ENCODE measurements at regions not wholly inside any gene's neighbourhood (a gene's known extent, or its start where the extent isn't known, plus 50 kb on each side); places are given as distances from the start of the nearest gene placed in this dataset.
"Not testable (repeated sequence)": the region's sequence is repeated elsewhere in the genome, so short reads cannot be mapped to it uniquely, and the experiment has no call there.

DNA sequence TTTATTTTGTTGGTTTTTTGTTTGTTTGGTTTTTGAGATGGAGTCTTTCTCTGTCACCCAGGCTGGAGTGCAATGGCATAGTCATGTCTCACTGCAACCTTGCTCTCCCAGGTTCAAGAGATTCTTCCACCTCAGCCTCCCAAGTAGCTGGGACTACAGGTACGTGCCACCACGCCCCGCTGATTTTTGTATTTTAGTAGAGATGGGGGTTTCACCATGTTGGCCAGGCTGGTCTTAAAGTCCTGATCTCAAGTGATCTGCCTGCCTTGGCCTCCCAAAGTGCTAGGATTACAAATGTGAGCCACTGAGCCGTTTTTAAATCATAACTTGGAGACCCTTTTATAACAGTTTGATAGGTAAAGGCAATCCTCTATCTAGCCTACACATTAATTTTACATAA lies 95.9 kb upstream of the MIR17HG start:
- DNase-seq (ENCODE audit: low read depth in 2 of 2), result not testable (repeated sequence)

DNA sequence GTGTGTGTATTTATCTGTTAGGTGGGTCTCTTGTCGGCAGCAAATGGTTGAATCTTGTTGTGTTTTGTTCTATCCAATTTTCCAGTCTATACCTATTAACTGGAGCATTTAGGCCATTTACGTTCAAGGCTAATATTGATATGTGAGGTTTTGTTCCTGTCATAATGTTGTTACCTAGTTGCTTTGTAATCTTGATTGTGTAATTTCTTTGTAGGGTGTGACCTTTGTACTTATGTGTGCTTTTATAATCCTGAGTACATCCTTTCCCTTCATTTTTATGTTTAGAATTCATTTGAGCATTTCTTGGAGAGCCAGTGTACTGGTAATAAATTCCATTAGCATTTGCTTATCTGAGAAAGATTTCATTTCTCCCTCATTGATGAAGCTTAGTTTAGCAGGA lies 83.0 kb upstream of the MIR17HG start:
- no peak for DNase-seq (ENCODE audit: low read depth in 2 of 2)

DNA sequence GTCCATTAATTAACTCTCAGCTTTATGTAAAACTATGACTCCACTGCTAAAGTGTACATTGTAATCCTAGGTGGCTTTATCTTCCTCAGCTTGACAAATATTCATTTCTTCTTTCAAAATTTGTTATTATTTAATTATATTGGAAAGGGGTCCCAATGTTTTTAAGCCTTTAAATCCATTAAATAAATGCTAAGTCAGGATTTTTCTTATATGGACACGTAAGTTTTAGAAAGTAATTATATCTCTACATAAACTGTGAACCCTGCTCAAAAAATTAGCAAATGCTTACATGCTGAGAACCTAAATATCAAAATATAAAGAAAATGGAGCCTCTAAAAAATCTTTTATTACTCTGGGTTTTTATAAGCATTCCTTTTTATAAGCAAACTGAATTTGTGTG lies 78.2 kb upstream of the MIR17HG start:
- DNase-seq (ENCODE audit: low read depth in 2 of 2), result no peak

DNA sequence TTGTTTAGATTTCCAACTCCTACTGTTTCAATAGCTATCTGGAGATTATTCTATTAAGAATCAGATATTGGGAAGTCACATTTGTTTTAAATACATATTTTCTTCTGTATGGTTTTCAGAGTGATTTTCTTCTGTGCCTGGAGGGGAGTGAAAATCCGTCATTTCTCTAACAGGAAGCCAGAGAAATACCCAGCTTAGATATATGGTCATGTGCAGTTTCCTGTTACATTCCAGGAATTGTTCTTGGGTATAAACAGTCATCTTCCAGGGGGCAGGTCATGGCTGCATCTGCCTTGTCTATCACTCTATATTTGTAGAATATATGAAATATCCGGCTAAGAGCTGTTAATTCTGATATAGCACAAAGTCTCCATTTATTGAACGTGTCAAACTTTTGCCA lies 77.5 kb upstream of the MIR17HG start:
- no peak for DNase-seq (ENCODE audit: low read depth in 2 of 2)

DNA sequence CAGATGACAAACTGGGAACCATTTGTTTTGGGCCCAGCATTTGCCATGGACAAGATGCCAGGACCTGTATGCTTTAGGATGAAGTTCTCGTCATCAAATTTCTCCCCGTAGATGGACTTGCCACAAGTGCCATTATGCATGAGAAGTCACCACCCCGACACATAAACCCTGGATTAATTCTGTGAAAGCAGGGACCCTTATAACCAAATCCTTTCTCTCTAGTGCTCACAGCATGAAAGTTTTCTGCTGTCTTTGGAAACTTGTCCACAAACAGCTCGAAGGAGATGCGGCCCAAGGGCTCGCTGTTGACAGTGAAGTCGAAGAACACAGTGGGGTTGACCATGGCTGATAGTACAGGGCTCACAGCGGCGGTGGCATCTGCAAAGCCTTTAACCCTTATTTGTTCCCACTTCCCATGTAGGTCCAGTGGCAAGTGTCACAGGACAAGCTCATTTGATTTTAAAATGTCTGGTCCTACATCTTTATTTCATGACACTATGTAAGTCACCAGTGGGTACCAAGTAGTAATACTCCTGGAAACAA lies 75.2 kb upstream of the MIR17HG start:
- no peak for DNase-seq (ENCODE audit: low read depth in 2 of 2)

DNA sequence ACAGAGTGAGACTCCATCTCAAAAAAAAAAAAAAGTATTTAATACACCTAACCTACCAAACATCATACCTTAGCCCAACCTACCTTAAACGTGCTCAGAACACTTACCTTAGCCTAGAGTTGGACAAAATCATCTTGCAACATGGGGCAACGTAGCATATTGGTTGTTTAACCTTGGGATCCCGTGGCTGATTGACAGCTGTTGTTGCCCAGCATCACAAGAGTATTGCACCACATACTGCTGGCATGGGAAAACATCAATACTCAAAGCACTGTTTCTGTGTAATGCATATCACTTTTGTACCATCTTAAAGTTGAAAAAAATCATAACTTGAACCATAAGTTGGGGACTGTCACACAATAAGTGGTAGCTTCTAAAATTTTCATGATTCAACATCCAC lies 73.8 kb upstream of the MIR17HG start:
- no peak for DNase-seq (ENCODE audit: low read depth in 2 of 2)

DNA sequence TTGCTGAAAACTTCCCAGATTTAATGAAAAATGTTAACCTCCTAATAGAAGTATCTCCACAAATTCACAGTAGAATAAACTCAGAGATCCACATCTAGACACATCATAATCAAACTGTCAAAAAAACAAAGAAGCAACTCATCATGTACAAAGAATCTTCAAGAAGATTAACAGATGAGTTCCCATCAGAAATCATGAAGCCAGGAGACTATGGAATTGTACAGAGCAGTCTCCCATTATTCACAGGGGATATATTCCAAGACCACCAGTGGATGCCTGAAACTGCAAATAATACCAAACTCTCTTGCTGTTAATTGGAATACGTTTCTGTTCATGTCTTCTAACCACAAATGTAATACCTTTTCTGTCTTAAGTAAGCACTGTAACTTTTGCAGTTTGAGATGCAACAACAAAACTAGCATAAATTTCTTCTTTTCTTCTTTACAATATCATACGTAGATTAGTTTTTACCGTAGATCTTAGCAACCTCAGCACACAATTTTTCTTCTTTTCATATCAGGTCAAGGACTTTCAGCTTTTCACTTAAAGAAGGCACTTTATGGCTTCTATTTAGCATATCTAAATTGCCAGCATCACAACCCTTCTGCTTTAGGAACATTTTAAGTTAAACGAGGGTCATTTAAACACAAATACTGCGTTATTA lies 70.3 kb upstream of the MIR17HG start:
- no peak for DNase-seq (ENCODE audit: low read depth in 2 of 2)

DNA sequence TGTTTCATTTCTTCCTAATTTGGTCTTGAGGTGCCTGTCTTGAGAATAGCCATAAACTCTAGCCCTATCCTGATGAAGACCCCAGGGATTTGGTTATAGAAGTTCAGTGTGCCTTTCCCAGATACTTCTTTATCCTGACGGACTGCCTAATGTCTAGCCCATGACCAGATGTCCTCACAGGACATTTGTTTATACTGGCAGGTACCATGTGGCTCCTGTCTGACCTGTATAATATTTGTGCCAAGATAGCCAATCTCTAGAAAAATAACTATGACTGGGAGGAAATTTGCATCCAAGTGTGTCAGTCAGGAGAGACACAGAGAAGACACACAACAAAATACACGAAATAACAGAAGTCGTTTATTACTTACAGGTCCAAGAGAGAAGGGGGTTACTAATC lies 69.2 kb upstream of the MIR17HG start:
- no peak for DNase-seq (ENCODE audit: low read depth in 2 of 2)

DNA sequence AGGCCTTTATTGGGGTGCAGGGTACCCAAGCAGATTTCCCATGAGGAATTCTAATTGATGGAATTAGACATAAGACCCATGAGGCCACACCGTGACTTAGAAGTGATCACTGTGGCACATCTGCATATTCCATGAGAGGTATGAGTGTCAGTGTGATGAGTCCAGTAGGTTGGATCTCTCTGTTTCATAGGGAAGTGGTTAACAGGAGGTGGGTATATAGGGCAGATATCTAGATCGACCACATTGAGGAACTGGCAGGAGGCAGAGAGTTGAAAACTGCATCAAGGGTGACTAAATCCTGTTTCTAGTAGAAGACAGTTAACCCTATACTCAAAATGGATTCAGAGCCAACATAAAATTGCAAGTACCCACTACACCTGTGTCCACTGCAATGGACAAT lies 68.6 kb upstream of the MIR17HG start:
- DNase-seq (ENCODE audit: low read depth in 2 of 2), result no peak

DNA sequence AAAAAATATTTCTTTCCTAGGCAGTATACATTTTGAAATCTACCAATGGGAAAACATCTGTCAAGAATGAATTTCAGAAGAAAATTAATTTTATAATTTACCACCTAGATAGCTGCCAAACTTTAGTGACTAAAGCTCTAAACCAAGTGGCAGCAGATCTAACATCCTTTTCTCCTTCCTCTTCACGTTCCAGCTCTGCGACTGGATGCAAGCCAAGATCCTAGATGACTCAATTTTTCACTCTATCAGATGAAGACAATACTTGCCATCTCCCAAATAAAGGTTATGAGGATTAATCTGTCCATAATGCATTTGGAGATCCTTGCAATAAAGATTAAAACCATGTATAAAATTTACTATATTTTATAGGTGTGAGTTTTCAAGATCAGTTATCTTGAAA lies 66.7 kb upstream of the MIR17HG start:
- DNase-seq (ENCODE audit: low read depth in 2 of 2), result no peak

DNA sequence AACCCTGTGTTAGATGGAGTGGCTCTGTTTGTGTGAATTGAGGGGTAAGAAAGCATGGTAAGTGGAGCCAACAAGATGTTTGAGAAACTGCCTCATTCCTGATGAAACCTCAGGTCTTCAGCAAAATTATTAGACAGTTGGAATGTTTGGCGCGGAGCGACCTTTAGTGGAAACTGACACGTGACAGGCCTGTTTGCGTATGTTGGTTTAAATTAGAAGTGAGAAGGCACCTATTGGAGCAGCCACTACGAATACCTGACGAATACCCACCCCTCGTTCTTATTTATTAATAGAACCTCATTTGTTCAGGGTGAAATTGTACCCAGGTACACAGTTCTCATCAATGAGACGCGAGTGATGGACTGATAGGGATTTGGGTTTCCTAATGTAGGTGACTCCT lies 63.2 kb upstream of the MIR17HG start:
- no peak for DNase-seq (ENCODE audit: low read depth in 2 of 2)

DNA sequence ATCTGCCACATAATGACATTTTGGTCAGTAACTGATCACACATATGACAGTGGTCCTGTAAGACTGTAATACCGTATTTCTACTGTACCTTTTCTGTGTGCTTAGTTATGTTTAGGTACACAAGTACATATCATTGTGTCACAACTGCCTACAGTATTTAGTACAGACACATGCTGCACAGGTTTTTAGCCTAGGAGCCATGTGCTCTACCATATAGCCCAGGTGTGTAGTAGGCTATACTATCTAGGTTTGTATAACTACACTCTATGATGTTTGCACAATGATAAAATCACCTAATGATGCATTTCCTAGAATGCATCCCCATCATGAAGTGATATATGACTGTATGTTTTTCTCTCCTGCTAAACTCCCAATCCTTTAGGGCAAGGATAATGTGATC lies 61.2 kb upstream of the MIR17HG start:
- DNase-seq (ENCODE audit: low read depth in 2 of 2), result no peak

DNA sequence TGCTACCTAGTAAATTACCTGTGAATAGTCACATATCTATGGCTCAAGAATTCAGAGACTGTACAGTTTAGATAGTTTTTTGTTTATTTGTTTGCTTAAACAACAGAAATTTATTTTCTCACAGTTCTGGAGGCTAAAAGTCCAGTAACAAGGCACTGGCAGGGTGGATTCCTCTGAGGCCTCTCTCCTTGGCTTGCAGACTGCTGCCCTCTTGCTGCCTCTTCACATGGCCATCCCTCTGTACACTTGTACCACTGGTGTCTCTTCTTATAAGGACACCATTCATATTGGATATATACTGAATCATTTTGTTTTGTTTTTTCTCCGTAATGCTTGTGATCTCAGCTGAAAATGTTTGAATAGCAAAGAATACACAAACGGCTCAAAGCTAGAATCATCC lies 56.4 kb upstream of the MIR17HG start:
- no peak for DNase-seq (ENCODE audit: low read depth in 2 of 2)

DNA sequence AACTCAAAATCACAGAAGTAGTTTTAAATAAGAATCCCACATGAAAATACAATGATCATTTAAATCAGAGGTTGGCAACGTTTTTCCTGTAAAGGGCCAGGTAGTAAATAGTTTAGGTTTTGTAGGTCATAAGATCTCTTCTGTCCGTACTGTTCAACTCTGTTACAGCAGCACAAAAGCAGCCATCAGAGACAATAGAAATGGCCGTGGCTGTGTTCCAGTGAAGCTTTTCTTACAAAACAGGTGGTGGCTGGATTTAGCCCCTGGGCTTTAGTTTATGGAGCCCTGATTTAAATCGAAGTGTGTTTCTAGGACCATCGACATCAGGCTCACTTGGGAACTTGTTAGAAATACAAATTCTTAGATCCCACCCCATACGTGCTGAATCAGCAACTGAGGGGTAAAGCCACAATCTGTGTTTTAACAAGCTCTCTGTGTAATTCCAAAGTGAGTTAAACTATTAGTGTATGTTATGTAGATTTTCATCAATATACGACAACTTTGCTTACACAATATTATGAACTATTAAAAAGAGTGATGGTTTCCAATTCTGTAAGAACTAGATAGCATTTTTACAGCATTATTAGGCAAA lies 54.8 kb upstream of the MIR17HG start:
- no peak for DNase-seq (ENCODE audit: low read depth in 2 of 2)

DNA sequence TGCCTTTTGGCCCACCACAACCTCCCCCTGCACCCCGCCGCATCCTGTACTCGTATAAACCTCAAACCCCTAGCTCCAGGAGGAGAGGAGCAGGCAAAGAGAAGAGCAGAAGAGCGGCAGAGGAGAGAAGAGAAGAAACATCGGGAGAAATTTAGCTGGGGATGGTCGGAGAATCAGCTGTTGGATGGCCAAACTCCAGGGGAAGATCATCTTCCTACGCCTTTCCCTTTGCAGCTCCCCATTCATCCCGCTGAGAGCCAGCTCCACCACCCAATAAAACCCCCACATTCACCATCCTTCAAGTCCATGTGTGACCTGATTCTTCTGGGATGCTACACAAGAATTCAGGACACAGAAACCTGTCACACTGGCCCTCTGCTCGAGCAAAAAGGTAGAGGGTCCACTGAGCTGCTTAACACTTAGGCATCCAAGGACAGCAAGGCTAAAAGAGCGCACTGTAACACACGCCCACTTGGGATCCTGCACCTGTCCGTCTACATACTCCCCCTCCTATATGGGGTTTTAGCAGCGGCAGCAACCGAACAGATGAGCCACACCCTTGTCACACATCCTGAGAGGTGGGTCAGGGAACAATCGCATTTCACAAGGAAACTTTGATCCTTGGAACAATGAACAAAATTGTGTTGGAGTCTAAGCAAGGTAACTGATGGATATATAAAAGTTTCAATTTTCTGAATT lies 51.6 kb upstream of the MIR17HG start:
- no peak for DNase-seq (ENCODE audit: low read depth in 2 of 2)

DNA sequence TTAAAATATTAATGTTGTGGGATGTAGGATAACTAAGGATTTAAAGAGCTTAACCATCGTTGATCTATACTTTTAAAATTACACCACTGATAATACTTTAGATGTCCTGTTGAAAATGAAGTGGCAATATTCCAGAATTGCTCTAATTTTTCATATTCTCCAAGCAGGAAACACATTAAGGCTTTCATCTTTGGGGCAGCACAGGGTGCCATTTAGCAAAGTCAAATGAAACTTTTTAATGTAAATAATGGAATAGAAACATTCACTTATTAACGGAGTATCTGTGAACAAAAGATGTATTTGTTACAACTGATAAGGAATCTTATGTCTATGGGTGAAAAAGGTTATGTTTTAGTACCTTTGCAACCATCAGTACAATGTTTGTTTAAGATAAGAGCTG lies 50.0 kb upstream of the MIR17HG start:
- DNase-seq (ENCODE audit: low read depth in 2 of 2), result no peak

Data from fibroblast of skin of left quadriceps (primary cell).